ENCODE measurements at regions not wholly inside any gene's neighbourhood (a gene's known extent, or its start where the extent isn't known, plus 50 kb on each side); places are given as distances from the start of the nearest gene placed in this dataset.

DNA sequence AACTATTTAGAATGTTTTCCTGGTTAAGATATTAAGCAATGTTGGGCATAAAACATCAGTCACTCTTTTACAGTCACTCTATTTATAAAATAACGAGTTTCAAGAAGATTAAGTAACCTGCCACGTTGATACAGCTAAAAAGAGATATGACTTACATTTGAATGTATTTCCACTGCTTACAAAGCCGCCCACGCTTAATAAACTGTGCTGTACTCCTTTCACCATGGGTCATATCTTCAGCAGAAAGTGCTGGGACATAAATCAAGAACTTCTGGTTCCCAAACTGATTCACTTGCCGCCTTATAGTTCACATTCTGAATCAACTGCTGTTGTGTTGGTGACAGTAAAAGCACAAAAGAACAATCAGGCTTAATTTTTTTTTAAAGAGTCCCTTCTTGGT, 666.7 kb downstream of the NCAM2 start:
- no peak for FAIRE-seq
- Histone ChIP-seq H3K9me3 (ENCODE audit: insufficient read depth in 2 of 2, low read depth in 1 of 2, low read length in 1 of 2) (peaks cover 0 to 3% of the 10 kb centered on the region in 2 experiments; a peak in 1 of 4 replicates), H3K18ac (ENCODE audit: extremely low read depth, low read length) (no peak overlapping the region), H3K36me3 (ENCODE audit: control insufficient read depth in 2 of 4, insufficient read depth in 4 of 4, low read length in 3 of 4) (no peaks in the 10 kb centered on the region), H3K79me1 (ENCODE audit: low read depth, low read length) (no peaks in the 10 kb centered on the region), H2BK20ac (ENCODE audit: low read length) (no peak overlapping the region), H3K9ac (replicated peaks in 1 of 4; ENCODE audit: extremely low read depth in 1 of 4, low read depth in 3 of 4, low read length in 3 of 4) (no peak overlapping the region), H2BK12ac (ENCODE audit: low read depth, low read length) (no peak overlapping the region), H3K23me2 (ENCODE audit: low read depth, low read length) (no peaks in the 10 kb centered on the region), H3K4me3 (ENCODE audit: extremely low read depth in 1 of 4, insufficient read depth in 2 of 4, low read depth in 3 of 4, low read length in 4 of 4) (no peak overlapping the region), H2AFZ (ENCODE audit: low read length) (no peak overlapping the region), H2BK120ac (replicated peaks; ENCODE audit: low read depth, low read length) (no peak overlapping the region), H3K79me2 (ENCODE audit: control insufficient read depth in 1 of 2, insufficient read depth in 2 of 2, low read length in 2 of 2) (no peaks in the 10 kb centered on the region), H3K4me1 (replicated peaks in 1 of 4; ENCODE audit: control insufficient read depth in 3 of 4, insufficient read depth in 4 of 4, low read length in 3 of 4) (no peaks in the 10 kb centered on the region), H2BK15ac (ENCODE audit: low read length) (no peak overlapping the region), H4K8ac (ENCODE audit: extremely low read depth, insufficient read depth, low read length) (no peak overlapping the region), H2BK5ac (ENCODE audit: low read depth, low read length) (no peak overlapping the region), H3K4me2 (ENCODE audit: insufficient read depth in 1 of 2, low read depth in 2 of 2, low read length in 2 of 2) (no peak overlapping the region), H3K4ac (replicated peaks; ENCODE audit: insufficient read length, low read depth, low read length) (no peak overlapping the region), H4K20me1 (replicated peaks in 1 of 2; ENCODE audit: control insufficient read depth in 1 of 2, insufficient read depth in 2 of 2, low read length in 2 of 2) (no peaks in the 10 kb centered on the region), H3K27ac (ENCODE audit: low read depth, low read length) (no peak overlapping the region), H3K27me3 (replicated peaks in 1 of 4; ENCODE audit: control insufficient read depth in 3 of 4, extremely low read depth in 1 of 4, insufficient read depth in 3 of 4, low read length in 3 of 4) (no peaks in the 10 kb centered on the region), H4K5ac (ENCODE audit: insufficient read length, low read depth, low read length) (no peak overlapping the region), H3K56ac (replicated peaks; ENCODE audit: insufficient read length, low read depth, low read length) (no peak overlapping the region), H3K14ac (ENCODE audit: insufficient read length) (no peak overlapping the region), H4K91ac (replicated peaks; ENCODE audit: insufficient read length, low read length) (no peak overlapping the region), H3K23ac (ENCODE audit: insufficient read length) (no peak overlapping the region), H2AK5ac (ENCODE audit: low read depth, low read length) (no peak overlapping the region)
- DNase-seq (ENCODE audit: low read depth in 1 of 2, low spot score in 2 of 2) = no peak
- CTCF ChIA-PET (ENCODE audit: partially characterized antibody) = no interaction called here
- TF ChIP-seq, protein P1, sequence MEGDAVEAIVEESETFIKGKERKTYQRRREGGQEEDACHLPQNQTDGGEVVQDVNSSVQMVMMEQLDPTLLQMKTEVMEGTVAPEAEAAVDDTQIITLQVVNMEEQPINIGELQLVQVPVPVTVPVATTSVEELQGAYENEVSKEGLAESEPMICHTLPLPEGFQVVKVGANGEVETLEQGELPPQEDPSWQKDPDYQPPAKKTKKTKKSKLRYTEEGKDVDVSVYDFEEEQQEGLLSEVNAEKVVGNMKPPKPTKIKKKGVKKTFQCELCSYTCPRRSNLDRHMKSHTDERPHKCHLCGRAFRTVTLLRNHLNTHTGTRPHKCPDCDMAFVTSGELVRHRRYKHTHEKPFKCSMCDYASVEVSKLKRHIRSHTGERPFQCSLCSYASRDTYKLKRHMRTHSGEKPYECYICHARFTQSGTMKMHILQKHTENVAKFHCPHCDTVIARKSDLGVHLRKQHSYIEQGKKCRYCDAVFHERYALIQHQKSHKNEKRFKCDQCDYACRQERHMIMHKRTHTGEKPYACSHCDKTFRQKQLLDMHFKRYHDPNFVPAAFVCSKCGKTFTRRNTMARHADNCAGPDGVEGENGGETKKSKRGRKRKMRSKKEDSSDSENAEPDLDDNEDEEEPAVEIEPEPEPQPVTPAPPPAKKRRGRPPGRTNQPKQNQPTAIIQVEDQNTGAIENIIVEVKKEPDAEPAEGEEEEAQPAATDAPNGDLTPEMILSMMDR (IDR thresholded peaks at IDR 0.05; ENCODE audit: control extremely low read depth in 1 of 3, insufficient read depth in 1 of 3, low read depth in 1 of 3, low read length in 3 of 3) = no peak
- POLR2A ChIA-PET (ENCODE audit: partially characterized antibody) = no interaction called here
- 96% methylated on average over 5 of the region's 5 CpGs; no CpG with 5 or more reads in 1 of the 2 experiments for WGBS, 2 experiments (ENCODE audit: extremely low coverage in 1 of 2, insufficient coverage in 1 of 2, insufficient read length in 1 of 2, insufficient replicate concordance in 2 of 2, low coverage in 1 of 2, low lambda C conversion rate in 2 of 2, missing lambda C conversion rate in 1 of 2)

Data from H1 (cell line).